PC-3 (cell line): ENCODE measurements at regions not wholly inside any gene's neighbourhood (a gene's known extent, or its start where the extent isn't known, plus 50 kb on each side); places are given as distances from the start of the nearest gene placed in this dataset.

ENCODE experiments used
- ATAC-seq: fragments of 200-7000 bp; cut with Tn5 transposase; 2 replicates; pipeline ENCODE4 v1.9.1; 2020; ENCODE audit warnings: mild to moderate bottlenecking, moderate library complexity
- BruUV-seq: library from RNA; stranded (reverse); fragments of 400-500 nt; replicated peaks from 2 replicates; lab custom pipeline; 2021; lab: Mats Ljungman, UMichigan
- CTCF ChIA-PET: fragments of 300-600 bp; sonication (Branson Sonifier 250); formaldehyde crosslinking; loops from one replicate; lab custom pipeline; 2022; ENCODE audit warnings: antibody characterized with exemption; lab: Charles Lee
- POLR2A ChIA-PET: fragments of 300-600 bp; sonication (Branson Sonifier 250); formaldehyde crosslinking; loops from one replicate; lab custom pipeline; 2022; ENCODE audit warnings: antibody characterized with exemption; ENCODE audit not compliant: unreplicated experiment; lab: Charles Lee
- DNase-seq: peaks from one replicate; pipeline ENCODE4 v3.0.0-alpha.2; 2015
- H2AFZ ChIP-seq: fragments of 300-600 bp; sonication (generic); 2 replicates; pipeline ENCODE4 v1.6.0; 2016; ENCODE audit warnings: antibody characterized with exemption, low read length
- H3F3A ChIP-seq: fragments of 300-600 bp; sonication (generic); one replicate; pipeline ENCODE4 v1.6.0; 2017; ENCODE audit warnings: antibody characterized with exemption, low read length, control low read depth, mild to moderate bottlenecking; ENCODE audit not compliant: unreplicated experiment
- H3K27ac ChIP-seq: fragments of 300-600 bp; sonication (generic); 2 replicates; pipeline ENCODE4 v1.5.1; 2016; ENCODE audit warnings: mild to moderate bottlenecking, low read length
- H3K27me3 ChIP-seq: fragments of 300-600 bp; sonication (generic); 2 replicates; pipeline ENCODE4 v1.6.1; 2016; ENCODE audit warnings: low read length, mixed read lengths
- H3K36me3 ChIP-seq: fragments of 300-600 bp; sonication (generic); 2 replicates; pipeline ENCODE4 v1.6.1; 2016; ENCODE audit warnings: low read depth, mixed run types, low read length, mixed read lengths
- H3K4me1 ChIP-seq: fragments of 300-600 bp; sonication (generic); 2 replicates; pipeline ENCODE4 v1.5.1; 2016; ENCODE audit warnings: low read length; ENCODE audit not compliant: insufficient read depth
- H3K4me2 ChIP-seq: fragments of 300-600 bp; sonication (generic); 2 replicates; pipeline ENCODE4 v1.6.0; 2016; ENCODE audit warnings: low read length
- H3K4me3 ChIP-seq: fragments of 300-600 bp; sonication (generic); 2 replicates; pipeline ENCODE4 v1.5.1; 2016; ENCODE audit warnings: mild to moderate bottlenecking, low read length, mixed read lengths
- H3K79me2 ChIP-seq: fragments of 300-600 bp; sonication (generic); 2 replicates; pipeline ENCODE4 v1.6.1; 2017; ENCODE audit warnings: low read length, mixed read lengths
- H3K9ac ChIP-seq: fragments of 300-600 bp; sonication (generic); 2 replicates; pipeline ENCODE4 v1.6.0; 2016; ENCODE audit warnings: mild to moderate bottlenecking, low read length
- H3K9me2 ChIP-seq: fragments of 300-600 bp; sonication (generic); replicated peaks from 2 replicates; pipeline ENCODE4 v1.6.1; 2016; ENCODE audit warnings: mixed run types, low read length, mixed read lengths
- H3K9me3 ChIP-seq: fragments of 300-600 bp; sonication (generic); 2 replicates; pipeline ENCODE4 v1.6.1; 2016; ENCODE audit warnings: low read length, mixed read lengths
- H4K20me1 ChIP-seq: fragments of 300-600 bp; sonication (generic); 2 replicates; pipeline ENCODE4 v1.6.1; 2016; ENCODE audit warnings: low read length, mixed read lengths
- CTCF ChIP-seq: fragments of 300-600 bp; sonication (generic); conservative IDR thresholded peaks from 2 replicates; pipeline ENCODE4 v1.5.1; 2017; ENCODE audit warnings: antibody characterized with exemption, low read depth, mild to moderate bottlenecking, low read length
- EZH2 ChIP-seq: fragments of 300-600 bp; sonication (generic); IDR thresholded peaks from one replicate; pipeline ENCODE4 v1.6.1; 2017; ENCODE audit warnings: antibody characterized with exemption, mild to moderate bottlenecking, low read length; ENCODE audit not compliant: unreplicated experiment
- EZH2phosphoT487 ChIP-seq: fragments of 300-600 bp; sonication (generic); IDR thresholded peaks from 2 replicates; pipeline ENCODE4 v1.6.1; 2018; ENCODE audit warnings: mild to moderate bottlenecking, antibody characterized with exemption, low read length, borderline replicate concordance
- intact Hi-C: fragments of 100-400 bp; cut with micrococcal nuclease; formaldehyde crosslinking; loops from 2 replicates; pipeline ENCODE4 v1.9.0; 2023

- no peaks in the 10 kb centered on the region for H3K9me3 ChIP-seq
- no peak overlapping the region for H3K4me3 ChIP-seq
- H3K4me1 ChIP-seq, result no peaks in the 10 kb centered on the region
- no peak overlapping the region for H2AFZ ChIP-seq
- H3K4me2 ChIP-seq, result no peak overlapping the region
- no peaks in the 10 kb centered on the region for H4K20me1 ChIP-seq
- no peak overlapping the region for H3K9ac ChIP-seq
- H3K79me2 ChIP-seq, result no peaks in the 10 kb centered on the region
- ChIA-PET POLR2A (no interaction called here), CTCF (no interaction called here)
- no peaks in the 10 kb centered on the region for H3F3A ChIP-seq
- no TSS peak for BruUV-seq
- peaks cover 72% of the 10 kb centered on the region for H3K27me3 ChIP-seq
- intact Hi-C loops, result no loop called here
- no peak for ATAC-seq
- TF ChIP-seq EZH2phosphoT487, result no peak
- no peak for TF ChIP-seq EZH2
- no peak for TF ChIP-seq CTCF
- no peak overlapping the region for H3K27ac ChIP-seq
- no peaks in the 10 kb centered on the region for H3K9me2 ChIP-seq
- DNase-seq, result no peak
- H3K36me3 ChIP-seq, result no peaks in the 10 kb centered on the region
These were observed 235.4 kb downstream of the NDUFA10 start for GRCh38 chr2:239789711-239790110.

- peaks cover 79% of the 10 kb centered on the region for H3K27me3 ChIP-seq
- ATAC-seq, result no peak
- ChIA-PET CTCF (no interaction called here), POLR2A (no interaction called here)
- no peak for DNase-seq
- H3K4me3 ChIP-seq, result no peak overlapping the region
- H3K9ac ChIP-seq, result no peak overlapping the region
- H4K20me1 ChIP-seq, result no peaks in the 10 kb centered on the region
- H3K79me2 ChIP-seq, result no peaks in the 10 kb centered on the region
- no peaks in the 10 kb centered on the region for H3F3A ChIP-seq
- no peaks in the 10 kb centered on the region for H3K36me3 ChIP-seq
- H3K27ac ChIP-seq, result no peak overlapping the region
- no TSS peak for BruUV-seq
- no peaks in the 10 kb centered on the region for H3K9me3 ChIP-seq
- H3K9me2 ChIP-seq, result no peaks in the 10 kb centered on the region
- no peak overlapping the region for H2AFZ ChIP-seq
- no peaks in the 10 kb centered on the region for H3K4me1 ChIP-seq
- intact Hi-C loops, result no loop called here
- H3K4me2 ChIP-seq, result no peak overlapping the region
- no peak for TF ChIP-seq EZH2
- no peak for TF ChIP-seq CTCF
These were observed 236.5 kb downstream of the NDUFA10 start for GRCh38 chr2:239788576-239789098.

DNA sequence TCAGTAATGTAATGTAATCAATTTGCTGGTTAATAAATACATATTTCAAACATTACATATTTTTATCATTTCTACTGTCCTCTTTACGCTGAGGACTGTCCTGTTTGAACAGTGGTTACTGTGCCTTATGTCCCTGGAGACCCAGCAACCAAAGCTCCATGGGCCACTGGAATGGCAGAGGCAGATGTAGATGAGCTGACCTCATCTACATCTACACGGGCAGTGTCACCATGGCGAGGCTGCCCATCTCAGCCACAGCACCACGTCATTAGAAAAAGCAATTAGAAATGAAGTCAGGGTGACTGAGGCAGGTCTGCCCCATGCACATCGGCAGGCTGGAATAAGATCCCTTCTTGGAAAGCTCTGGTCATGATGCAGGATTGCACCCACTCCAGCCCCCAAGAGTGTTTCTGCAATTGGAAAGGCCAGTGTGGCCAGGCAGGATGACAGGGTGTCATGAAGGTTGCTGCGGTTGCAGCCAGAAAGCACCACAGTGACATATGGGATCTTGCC is 237.5 kb downstream of the NDUFA10 start:
- TF ChIP-seq EZH2phosphoT487 (no peak), EZH2 (no peak), CTCF (no peak)
- CTCF ChIA-PET, result interaction anchor here (0.5 kb wide), 1 partner anchor 140 kb away, joined by 3 read pairs; no protein-coding TSS in a partner anchor
- ATAC-seq (no peak), DNase-seq (no peak)
- H3F3A ChIP-seq, result no peaks in the 10 kb centered on the region
- no peak overlapping the region for H3K9ac ChIP-seq
- POLR2A ChIA-PET, result interaction anchor here (0.6 kb wide), 1 partner anchor 387 kb away, joined by 3 read pairs; the partner anchor contains the start of gene HDAC4
- H3K4me1 ChIP-seq, result no peaks in the 10 kb centered on the region
- H3K27me3 ChIP-seq, result peaks cover 77% of the 10 kb centered on the region
- H3K4me3 ChIP-seq, result no peak overlapping the region
- no peaks in the 10 kb centered on the region for H3K79me2 ChIP-seq
- H3K36me3 ChIP-seq, result no peaks in the 10 kb centered on the region
- H3K9me2 ChIP-seq, result no peaks in the 10 kb centered on the region
- no peak overlapping the region for H3K4me2 ChIP-seq
- no peaks in the 10 kb centered on the region for H4K20me1 ChIP-seq
- H2AFZ ChIP-seq, result no peak overlapping the region
- no peaks in the 10 kb centered on the region for H3K9me3 ChIP-seq
- intact Hi-C loops, result no loop called here
- no peak overlapping the region for H3K27ac ChIP-seq
- BruUV-seq, result no TSS peak
